Fibroblast of lung (primary cell): ENCODE measurements at regions not wholly inside any gene's neighbourhood (a gene's known extent, or its start where the extent isn't known, plus 50 kb on each side); places are given as distances from the start of the nearest gene placed in this dataset.

Experiments
- DNase-seq, 2 donors: peaks; one replicate each; pipeline versions ENCODE4 v3.0.0 to v3.0.0-alpha.2; 2010; ENCODE audit warnings: low read depth in 2 of 2
- H2AFZ ChIP-seq: 2 replicates; pipeline ENCODE4 v1.5.1; 2012; ENCODE audit warnings: low read length, control low read depth, inconsistent platforms
- H3K27ac ChIP-seq: 2 replicates; pipeline ENCODE4 v1.5.1; 2011; ENCODE audit warnings: low read length, control low read depth; ENCODE audit not compliant: insufficient read depth
- H3K27me3 ChIP-seq: 2 replicates; pipeline ENCODE4 v1.5.1; 2011; ENCODE audit warnings: mild to moderate bottlenecking, low read length; ENCODE audit not compliant: control insufficient read depth, insufficient read depth
- H3K36me3 ChIP-seq: 2 replicates; pipeline ENCODE4 v1.5.1; 2011; ENCODE audit warnings: low read length; ENCODE audit not compliant: control insufficient read depth, insufficient read depth
- H3K4me1 ChIP-seq: 2 replicates; pipeline ENCODE4 v1.5.1; 2011; ENCODE audit warnings: low read length; ENCODE audit not compliant: control insufficient read depth, insufficient read depth; ENCODE audit errors: extremely low read depth
- H3K4me2 ChIP-seq: 2 replicates; pipeline ENCODE4 v1.5.1; 2011; ENCODE audit warnings: low read length, control low read depth; ENCODE audit not compliant: insufficient read depth; ENCODE audit errors: extremely low read depth
- H3K4me3 ChIP-seq, 4 experiments: fragments of 200-600 bp in 1 of 4; sonication (generic) in 1 of 4; replicated peaks in 1 of 4; 2 replicates each; pipeline ENCODE4 v1.5.1; 2011 to 2016; ENCODE audit warnings: low read length in 4 of 4, low read depth in 3 of 4, mild to moderate bottlenecking in 3 of 4, control low read depth in 2 of 4, inconsistent platforms in 1 of 4, mixed read lengths in 1 of 4; ENCODE audit not compliant: insufficient read depth in 1 of 4; ENCODE audit errors: control extremely low read depth in 1 of 4
- H3K79me2 ChIP-seq: 2 replicates; pipeline ENCODE4 v1.5.1; 2012; ENCODE audit warnings: mild to moderate bottlenecking, low read length, inconsistent platforms; ENCODE audit not compliant: control insufficient read depth, insufficient read depth
- H3K9ac ChIP-seq: 2 replicates; pipeline ENCODE4 v1.5.1; 2011; ENCODE audit warnings: mild to moderate bottlenecking, low read length, control low read depth; ENCODE audit not compliant: insufficient read depth
- H3K9me3 ChIP-seq: 2 replicates; pipeline ENCODE4 v1.5.1; 2012; ENCODE audit warnings: low read depth, low read length; ENCODE audit not compliant: control insufficient read depth, insufficient read depth
- H4K20me1 ChIP-seq: 2 replicates; pipeline ENCODE4 v1.5.1; 2011; ENCODE audit warnings: low read length; ENCODE audit not compliant: control insufficient read depth, insufficient read depth; ENCODE audit errors: extremely low read depth
- CTCF ChIP-seq, 2 donors: IDR thresholded peaks in 1 of 2; conservative IDR thresholded peaks in 1 of 2; 1 replicate in 1 of 2; 2 replicates in 1 of 2; pipeline ENCODE4 v1.5.1; 2011 to 2012; ENCODE audit warnings: low read length in 2 of 2, control low read depth in 1 of 2, inconsistent platforms in 1 of 2, low read depth in 1 of 2, mild to moderate bottlenecking in 1 of 2
- EZH2 ChIP-seq: IDR thresholded peaks from 2 replicates; pipeline ENCODE4 v1.5.1; 2012; ENCODE audit warnings: low read length, control low read depth, mild to moderate bottlenecking; ENCODE audit errors: missing control alignments

DNA sequence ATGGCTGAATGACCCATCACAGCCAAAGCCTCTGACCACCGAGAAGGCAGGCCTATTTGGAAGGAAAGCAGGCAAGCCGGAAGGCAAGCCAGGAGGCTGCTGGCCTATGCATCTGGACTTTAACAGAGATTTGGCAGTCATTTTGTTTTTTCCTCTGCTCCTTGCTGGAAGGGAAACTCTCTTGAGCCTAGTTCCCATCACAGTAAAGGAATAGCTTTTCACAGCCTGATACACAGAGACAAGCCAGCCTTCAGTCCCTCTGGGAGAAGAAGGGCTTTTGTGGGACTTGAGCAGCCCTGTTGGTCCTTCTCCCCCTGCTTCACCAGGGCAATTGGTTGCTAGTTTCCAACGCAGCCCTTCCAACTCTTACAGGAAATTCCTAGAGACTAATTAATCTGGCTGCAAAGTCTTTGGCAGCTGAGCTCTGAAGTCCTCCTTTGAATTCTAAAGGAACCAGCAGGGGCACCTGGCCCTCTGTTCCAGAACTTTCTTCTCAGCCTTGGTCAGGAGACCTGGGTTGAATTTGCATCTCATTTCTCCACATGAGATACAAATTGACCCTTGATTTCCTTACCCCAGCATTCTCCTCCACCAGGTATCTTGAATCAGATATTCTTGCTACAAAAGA, 157.3 kb upstream of the EPB41L4A start:
- DNase-seq: no peak
- Histone ChIP-seq H3K27me3 (no peaks in the 10 kb centered on the region), H3K9me3 (no peaks in the 10 kb centered on the region), H3K4me1 (no peaks in the 10 kb centered on the region), H3K9ac (no peak overlapping the region), H4K20me1 (no peaks in the 10 kb centered on the region), H3K79me2 (no peaks in the 10 kb centered on the region), H3K4me3 (no peak overlapping the region), H3K4me2 (no peak overlapping the region), H3K36me3 (no peaks in the 10 kb centered on the region), H2AFZ (no peak overlapping the region), H3K27ac (no peak overlapping the region)
- TF ChIP-seq CTCF (conservative IDR thresholded peaks at IDR 0.05 in 1 of 2, IDR thresholded peaks at IDR 0.05 in 1 of 2; ENCODE audit: low read depth in 1 of 2, low read length in 2 of 2) (no peak), EZH2 (no peak)

GRCh38 chr5:112579599-112580170, 158.0 kb upstream of the APC start:
- H3K4me1 ChIP-seq: no peaks in the 10 kb centered on the region
- H3K4me3 ChIP-seq: no peak overlapping the region
- H3K4me2 ChIP-seq: no peak overlapping the region
- H3K9me3 ChIP-seq: no peaks in the 10 kb centered on the region
- H2AFZ ChIP-seq: no peak overlapping the region
- no peak for DNase-seq
- no peaks in the 10 kb centered on the region for H3K36me3 ChIP-seq
- no peak overlapping the region for H3K27ac ChIP-seq
- H3K9ac ChIP-seq: no peak overlapping the region
- TF ChIP-seq CTCF (conservative IDR thresholded peaks at IDR 0.05 in 1 of 2, IDR thresholded peaks at IDR 0.05 in 1 of 2; ENCODE audit: low read depth in 1 of 2, low read length in 2 of 2): no peak
- H4K20me1 ChIP-seq: no peaks in the 10 kb centered on the region
- no peaks in the 10 kb centered on the region for H3K79me2 ChIP-seq
- no peaks in the 10 kb centered on the region for H3K27me3 ChIP-seq

GRCh38 chr5:112581811-112582320, 155.8 kb upstream of the APC start:
- no peaks in the 10 kb centered on the region for H3K27me3 ChIP-seq
- no peak overlapping the region for H2AFZ ChIP-seq
- H3K4me2 ChIP-seq: no peak overlapping the region
- H3K9ac ChIP-seq: no peak overlapping the region
- TF ChIP-seq CTCF (conservative IDR thresholded peaks at IDR 0.05 in 1 of 2, IDR thresholded peaks at IDR 0.05 in 1 of 2; ENCODE audit: low read depth in 1 of 2, low read length in 2 of 2) (no peak), EZH2 (no peak)
- no peak overlapping the region for H3K27ac ChIP-seq
- H4K20me1 ChIP-seq: no peaks in the 10 kb centered on the region
- no peaks in the 10 kb centered on the region for H3K9me3 ChIP-seq
- no peaks in the 10 kb centered on the region for H3K79me2 ChIP-seq
- H3K4me3 ChIP-seq: no peak overlapping the region
- no peaks in the 10 kb centered on the region for H3K4me1 ChIP-seq
- no peak for DNase-seq
- H3K36me3 ChIP-seq: no peaks in the 10 kb centered on the region
